Sigmoid colon (tissue), 6 donors: ENCODE measurements at regions not wholly inside any gene's neighbourhood (a gene's known extent, or its start where the extent isn't known, plus 50 kb on each side); places are given as distances from the start of the nearest gene placed in this dataset.

ENCODE experiments used
- DNase-seq: peaks from one replicate; pipeline ENCODE4 v3.0.0-alpha.2; 2019
- H3K27ac ChIP-seq, 4 donors: fragments of 200-600 bp; sonication (generic); one replicate each; pipeline ENCODE4 v1.5.1; 2016 to 2019; ENCODE audit warnings: mild to moderate bottlenecking in 1 of 4
- H3K27me3 ChIP-seq, 3 donors: fragments of 200-600 bp; sonication (generic); one replicate each; pipeline ENCODE4 v1.5.1; 2019; ENCODE audit warnings: mild to moderate bottlenecking in 1 of 3
- H3K36me3 ChIP-seq, 4 donors: fragments of 200-600 bp; sonication (generic); one replicate each; pipeline ENCODE4 v1.5.1; 2016 to 2019
- H3K4me1 ChIP-seq, 4 donors: fragments of 200-600 bp; sonication (generic); one replicate each; pipeline ENCODE4 v1.5.1; 2017 to 2019
- H3K4me3 ChIP-seq, 4 donors: fragments of 200-600 bp; sonication (generic); one replicate each; pipeline ENCODE4 v1.5.1; 2017 to 2019; ENCODE audit warnings: mild to moderate bottlenecking in 2 of 4, moderate library complexity in 1 of 4
- H3K9me3 ChIP-seq, 4 donors: fragments of 200-600 bp in 3 of 4; sonication (generic) in 3 of 4; one replicate each; pipeline versions ENCODE4 v1.5.1 to v1.6.1; 2013 to 2019
- EP300 ChIP-seq, 4 donors: sonication (generic); formaldehyde crosslinking; IDR thresholded peaks; one replicate each; pipeline ENCODE4 v1.6.1; 2017; ENCODE audit warnings: antibody characterized with exemption in 4 of 4
- POLR2A ChIP-seq, 2 donors: fragments of 450-650 bp; IDR thresholded peaks; one replicate each; pipeline ENCODE4 v1.6.1; 2016; ENCODE audit warnings: antibody characterized with exemption in 2 of 2, mild to moderate bottlenecking in 2 of 2, moderate library complexity in 2 of 2
- POLR2AphosphoS5 ChIP-seq, 4 donors: sonication (generic); formaldehyde crosslinking; IDR thresholded peaks; one replicate each; pipeline ENCODE4 v1.6.1; 2017; ENCODE audit warnings: antibody characterized with exemption in 4 of 4
- WGBS, 2 donors: extraction: QIAGEN DNeasy Blood & Tissue Kit; methylation state at CpG; one replicate each; pipeline ENCODE4 v1.1.7; 2013; 5-methylcytosine and 5-hydroxymethylcytosine counted together
- intact Hi-C: fragments of 100-400 bp; cut with DNase I; formaldehyde crosslinking; loops from one replicate; pipeline ENCODE4 v1.15.1; 2023
- TF ChIP-seq, protein P1 (sequence below), 4 experiments: fragments of 450-650 bp in 3 of 4; fragments of 200-600 bp in 1 of 4; IDR thresholded peaks; one replicate each; pipeline ENCODE4 v1.5.1; 2016 to 2019; ENCODE audit warnings: antibody characterized with exemption in 4 of 4, mild to moderate bottlenecking in 3 of 4, moderate library complexity in 2 of 4
- donor health status: healthy with polysubstance abuse.
- donor health status: healthy.

GRCh38 chr4:26065833-26066232 is 151.8 kb downstream of the SMIM20 start:
- no peak for DNase-seq
- intact Hi-C loops, result no loop called here
- WGBS, 2 donors, result 88 to 92% methylated on average over 7 of the region's 7 CpGs
- no peaks in the 10 kb centered on the region for H3K36me3 ChIP-seq
- no peak overlapping the region for H3K27ac ChIP-seq
- no peak for TF ChIP-seq POLR2AphosphoS5 (IDR thresholded peaks at IDR 0.05)
- TF ChIP-seq POLR2A (IDR thresholded peaks at IDR 0.05), result no peak
- no peak for TF ChIP-seq EP300 (IDR thresholded peaks at IDR 0.05)
- TF ChIP-seq, protein P1, sequence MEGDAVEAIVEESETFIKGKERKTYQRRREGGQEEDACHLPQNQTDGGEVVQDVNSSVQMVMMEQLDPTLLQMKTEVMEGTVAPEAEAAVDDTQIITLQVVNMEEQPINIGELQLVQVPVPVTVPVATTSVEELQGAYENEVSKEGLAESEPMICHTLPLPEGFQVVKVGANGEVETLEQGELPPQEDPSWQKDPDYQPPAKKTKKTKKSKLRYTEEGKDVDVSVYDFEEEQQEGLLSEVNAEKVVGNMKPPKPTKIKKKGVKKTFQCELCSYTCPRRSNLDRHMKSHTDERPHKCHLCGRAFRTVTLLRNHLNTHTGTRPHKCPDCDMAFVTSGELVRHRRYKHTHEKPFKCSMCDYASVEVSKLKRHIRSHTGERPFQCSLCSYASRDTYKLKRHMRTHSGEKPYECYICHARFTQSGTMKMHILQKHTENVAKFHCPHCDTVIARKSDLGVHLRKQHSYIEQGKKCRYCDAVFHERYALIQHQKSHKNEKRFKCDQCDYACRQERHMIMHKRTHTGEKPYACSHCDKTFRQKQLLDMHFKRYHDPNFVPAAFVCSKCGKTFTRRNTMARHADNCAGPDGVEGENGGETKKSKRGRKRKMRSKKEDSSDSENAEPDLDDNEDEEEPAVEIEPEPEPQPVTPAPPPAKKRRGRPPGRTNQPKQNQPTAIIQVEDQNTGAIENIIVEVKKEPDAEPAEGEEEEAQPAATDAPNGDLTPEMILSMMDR (IDR thresholded peaks at IDR 0.05), result no peak
- H3K27me3 ChIP-seq, result no peaks in the 10 kb centered on the region
- H3K4me1 ChIP-seq, result peaks cover 0 to 15% (median 5%) of the 10 kb centered on the region in 4 donors
- no peak overlapping the region for H3K4me3 ChIP-seq
- H3K9me3 ChIP-seq, result no peaks in the 10 kb centered on the region

- Histone ChIP-seq H3K27me3 (no peaks in the 10 kb centered on the region), H3K4me1 (peaks cover 0 to 8% (median 2%) of the 10 kb centered on the region in 4 donors), H3K27ac (no peak overlapping the region), H3K4me3 (no peak overlapping the region), H3K9me3 (no peaks in the 10 kb centered on the region), H3K36me3 (no peaks in the 10 kb centered on the region)
- TF ChIP-seq POLR2A (IDR thresholded peaks at IDR 0.05) (no peak), POLR2AphosphoS5 (IDR thresholded peaks at IDR 0.05) (no peak)
- TF ChIP-seq, protein P1 (IDR thresholded peaks at IDR 0.05), result no peak
- WGBS, 2 donors, result 82 to 88% methylated on average over 5 of the region's 5 CpGs
- DNase-seq, result no peak
- intact Hi-C loops, result no loop called here
Measured at GRCh38 chr4:26067035-26067434, 153.0 kb downstream of the SMIM20 start.

DNA sequence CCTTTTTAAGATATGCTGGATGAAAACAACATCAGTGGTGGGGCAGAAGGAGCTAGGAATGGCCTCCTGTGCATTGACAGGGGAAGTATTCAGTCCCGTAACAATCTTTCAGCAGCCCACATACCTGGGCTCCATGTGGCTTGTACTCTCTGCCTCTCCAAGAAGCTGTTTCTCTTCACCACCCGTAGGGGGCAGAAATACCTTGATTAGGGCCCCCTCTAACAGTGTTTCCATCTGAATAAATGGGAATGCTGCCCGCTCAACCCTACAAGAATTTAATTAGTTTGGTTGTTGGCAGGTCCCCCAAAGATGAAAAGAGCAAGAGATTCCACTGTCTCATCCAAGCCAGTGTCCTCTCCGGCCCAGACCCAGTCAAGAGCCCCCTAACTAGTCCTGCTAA is 155.2 kb downstream of the SMIM20 start:
- Histone ChIP-seq H3K27ac (no peak overlapping the region), H3K4me1 (peaks cover 0 to 6% (median 0%) of the 10 kb centered on the region in 4 donors), H3K4me3 (no peak overlapping the region), H3K27me3 (no peaks in the 10 kb centered on the region), H3K36me3 (no peaks in the 10 kb centered on the region), H3K9me3 (no peaks in the 10 kb centered on the region)
- TF ChIP-seq POLR2AphosphoS5 (IDR thresholded peaks at IDR 0.05) (no peak), POLR2A (IDR thresholded peaks at IDR 0.05) (no peak), EP300 (IDR thresholded peaks at IDR 0.05) (no peak)
- TF ChIP-seq, protein P1 (IDR thresholded peaks at IDR 0.05), result no peak
- WGBS, 2 donors, result 58 to 71% methylated on average over 4 of the region's 4 CpGs
- intact Hi-C loops, result no loop called here
- DNase-seq, result no peak

DNA sequence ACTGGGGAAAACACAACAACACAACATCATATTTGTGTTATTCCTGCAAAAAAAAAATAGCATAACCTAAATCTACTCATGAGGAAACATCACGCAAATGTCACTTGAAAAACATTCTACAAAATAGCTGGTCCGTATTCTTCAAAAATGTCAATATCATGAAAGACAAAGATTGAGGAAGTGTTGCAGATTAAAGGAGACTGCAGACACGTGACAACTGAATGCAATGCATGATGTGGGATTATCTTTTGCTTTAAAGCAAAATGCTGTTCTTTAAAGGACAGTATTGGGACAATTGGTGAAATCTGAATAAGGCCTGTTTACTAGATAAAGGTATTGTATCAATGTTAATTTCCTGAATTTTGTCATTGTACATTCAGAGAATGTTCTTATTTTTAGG is 157.7 kb downstream of the SMIM20 start:
- Histone ChIP-seq H3K4me1 (peaks cover 0 to 13% (median 3%) of the 10 kb centered on the region in 4 donors), H3K27me3 (no peaks in the 10 kb centered on the region), H3K27ac (no peak overlapping the region), H3K4me3 (no peak overlapping the region), H3K36me3 (no peaks in the 10 kb centered on the region), H3K9me3 (no peaks in the 10 kb centered on the region)
- WGBS, 2 donors, result 59 to 75% methylated on average over 3 of the region's 3 CpGs
- intact Hi-C loops, result no loop called here
- no peak for DNase-seq
- TF ChIP-seq POLR2A (IDR thresholded peaks at IDR 0.05), result no peak
- no peak for TF ChIP-seq EP300 (IDR thresholded peaks at IDR 0.05)
- TF ChIP-seq, protein P1 (IDR thresholded peaks at IDR 0.05), result no peak
- no peak for TF ChIP-seq POLR2AphosphoS5 (IDR thresholded peaks at IDR 0.05)

GRCh38 chr4:26073886-26074560 is 160.0 kb downstream of the SMIM20 start:
- H3K4me3 ChIP-seq, result no peak overlapping the region
- H3K27me3 ChIP-seq, result no peaks in the 10 kb centered on the region
- WGBS, 2 donors, result 86 to 87% methylated on average over 6 of the region's 6 CpGs
- DNase-seq, result no peak
- no peaks in the 10 kb centered on the region for H3K9me3 ChIP-seq
- H3K36me3 ChIP-seq, result no peaks in the 10 kb centered on the region
- peak overlapping the region in 1 of 4 donors; percentile 50 for H3K27ac ChIP-seq
- H3K4me1 ChIP-seq, result peaks cover 0 to 12% (median 3%) of the 10 kb centered on the region in 4 donors
- no peak for TF ChIP-seq POLR2A (IDR thresholded peaks at IDR 0.05)
- TF ChIP-seq, protein P1 (IDR thresholded peaks at IDR 0.05), result no peak
- TF ChIP-seq EP300 (IDR thresholded peaks at IDR 0.05), result no peak
- no peak for TF ChIP-seq POLR2AphosphoS5 (IDR thresholded peaks at IDR 0.05)
- intact Hi-C loops, result no loop called here
